GM19035 (cell line): ENCODE measurements at regions not wholly inside any gene's neighbourhood (a gene's known extent, or its start where the extent isn't known, plus 50 kb on each side); places are given as distances from the start of the nearest gene placed in this dataset.

ENCODE experiments used
- ATAC-seq: cut with Tn5 transposase; IDR thresholded peaks from one replicate; pipeline ENCODE4 v1.9.1; 2021; ENCODE audit not compliant: unreplicated experiment

- no peak for ATAC-seq
These were observed 604.3 kb downstream of the TAFA4 start for GRCh38 chr3:68328049-68328448.

DNA sequence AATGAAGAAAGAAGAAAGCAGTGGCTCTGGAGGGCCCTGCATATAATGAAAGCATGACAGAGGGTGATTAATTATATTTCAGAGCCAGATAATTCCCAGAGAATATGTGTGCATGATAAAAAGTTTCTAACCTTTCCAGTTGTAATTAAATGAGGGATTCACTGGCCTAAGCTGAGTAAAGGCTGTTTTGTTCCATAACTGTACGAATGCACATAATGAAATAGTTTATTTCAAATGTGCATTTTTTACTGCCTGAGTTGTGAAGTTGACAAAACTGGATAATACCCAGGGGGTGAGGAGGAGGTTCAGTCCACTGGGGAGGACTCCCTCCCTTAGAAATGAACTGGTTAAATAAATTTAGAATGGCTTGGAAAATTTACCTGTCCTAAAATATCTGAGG lies 616.4 kb downstream of the TAFA4 start:
- no peak for ATAC-seq

DNA sequence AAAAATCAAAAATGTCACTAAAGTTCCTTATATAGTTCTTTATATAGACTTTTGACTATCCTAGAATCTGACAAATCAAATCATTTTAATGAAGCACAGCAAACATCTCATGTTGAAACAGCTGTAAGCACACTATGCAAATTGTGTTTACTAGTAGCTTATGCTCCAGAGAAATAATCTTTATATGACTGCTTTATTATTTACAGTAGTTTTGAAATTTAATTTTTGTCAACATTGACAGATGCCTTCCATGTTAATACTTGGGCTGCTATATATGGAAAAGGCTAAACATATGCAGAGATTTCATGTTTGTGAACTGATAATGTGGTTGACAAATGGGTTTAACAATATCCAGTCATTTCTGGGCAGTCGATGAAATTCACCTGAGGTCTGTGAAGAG lies 616.8 kb downstream of the TAFA4 start:
- ATAC-seq, result no peak

GRCh38 chr3:68306571-68306970 lies 625.8 kb downstream of the TAFA4 start:
- ATAC-seq, result no peak

DNA sequence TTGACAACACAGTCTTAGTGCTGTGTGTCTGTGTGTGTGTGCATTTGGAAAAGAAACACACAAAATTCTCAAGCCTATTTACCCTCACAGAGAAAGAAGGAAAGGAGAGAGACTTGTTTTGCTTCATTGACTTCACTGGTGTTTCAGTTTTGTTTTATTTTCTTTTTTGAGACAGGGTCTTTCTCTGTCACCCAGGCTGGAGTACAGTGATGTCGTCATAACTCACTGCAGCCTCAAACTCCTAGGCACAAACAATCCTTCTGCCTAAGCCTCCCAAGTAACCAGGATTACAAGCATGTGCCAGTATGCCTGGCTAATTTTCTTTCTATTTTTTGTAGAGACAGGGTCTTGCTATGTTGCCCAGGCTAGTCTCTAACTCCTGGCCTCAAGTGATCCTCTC lies 636.9 kb downstream of the TAFA4 start:
- no peak for ATAC-seq

GRCh38 chr3:68290333-68290732 lies 635.9 kb upstream of the SUCLG2 start:
- ATAC-seq, result no peak

GRCh38 chr3:68288085-68288484 lies 633.7 kb upstream of the SUCLG2 start:
- no peak for ATAC-seq

- ATAC-seq, result no peak
These were observed 632.7 kb upstream of the SUCLG2 start for GRCh38 chr3:68287101-68287500.

DNA sequence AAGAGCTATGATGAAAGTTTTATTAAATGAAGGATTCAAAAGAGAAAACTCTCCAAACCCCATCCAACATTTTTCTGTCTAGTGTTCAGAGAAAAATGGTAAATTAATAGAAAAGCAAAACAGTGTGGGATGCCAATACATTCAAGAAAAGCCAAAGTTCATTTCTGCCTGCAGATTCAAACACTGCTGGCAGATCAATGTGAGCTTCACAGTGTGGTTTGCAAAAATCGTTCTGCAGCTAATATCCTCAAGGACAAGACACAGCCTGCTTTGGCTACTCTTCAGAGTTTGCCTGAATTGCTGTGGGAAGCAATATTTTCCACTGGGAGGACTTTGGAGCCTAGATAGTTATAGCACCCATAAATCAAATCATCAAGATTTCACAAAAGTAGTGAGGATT lies 619.9 kb upstream of the SUCLG2 start:
- no peak for ATAC-seq

DNA sequence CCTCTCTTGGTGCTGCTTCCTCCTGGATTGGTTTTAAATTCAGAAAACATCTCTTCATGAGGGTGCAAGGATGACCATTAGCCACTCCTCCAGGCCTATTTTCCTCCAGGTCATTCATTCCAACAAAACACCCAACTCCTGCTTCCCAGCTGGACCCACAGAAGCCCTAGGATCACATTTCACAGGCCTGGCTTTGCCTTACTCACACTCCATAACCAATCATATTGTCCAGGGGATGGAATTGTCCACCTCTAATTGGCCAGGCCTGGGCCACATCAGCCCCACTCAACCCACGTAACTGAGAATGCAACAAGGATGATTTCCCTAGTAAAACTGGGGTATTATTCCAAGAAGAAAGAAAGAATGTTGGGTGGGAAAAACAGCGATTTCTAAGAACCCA lies 616.7 kb upstream of the SUCLG2 start:
- no peak for ATAC-seq

DNA sequence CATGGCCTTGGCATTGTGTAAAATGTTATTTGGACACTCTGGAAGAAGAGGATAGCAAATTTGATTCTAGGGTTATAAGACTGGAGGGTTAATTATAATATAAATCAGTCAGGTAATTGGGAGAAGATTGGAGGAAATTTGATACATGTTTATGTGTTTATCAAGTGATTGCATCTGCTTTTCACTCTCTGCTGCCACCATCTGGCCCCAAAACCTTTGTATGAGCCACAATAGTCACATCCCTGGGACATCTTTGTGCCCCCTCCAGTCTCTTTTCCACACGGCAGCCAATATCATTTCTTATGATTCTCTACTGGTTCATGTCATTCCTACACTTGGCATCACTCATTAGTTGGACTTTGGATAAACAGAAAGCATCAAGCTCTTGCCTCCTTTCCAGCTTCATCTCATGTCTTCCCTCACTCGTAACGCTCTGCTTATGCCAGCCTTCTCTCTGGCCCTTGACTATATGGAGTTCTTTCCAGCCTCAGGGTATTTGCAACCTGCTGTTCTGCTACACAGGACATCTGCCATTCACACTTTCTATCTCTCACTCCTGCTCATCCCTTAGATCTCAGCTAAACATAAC lies 602.3 kb upstream of the SUCLG2 start:
- ATAC-seq, result no peak

DNA sequence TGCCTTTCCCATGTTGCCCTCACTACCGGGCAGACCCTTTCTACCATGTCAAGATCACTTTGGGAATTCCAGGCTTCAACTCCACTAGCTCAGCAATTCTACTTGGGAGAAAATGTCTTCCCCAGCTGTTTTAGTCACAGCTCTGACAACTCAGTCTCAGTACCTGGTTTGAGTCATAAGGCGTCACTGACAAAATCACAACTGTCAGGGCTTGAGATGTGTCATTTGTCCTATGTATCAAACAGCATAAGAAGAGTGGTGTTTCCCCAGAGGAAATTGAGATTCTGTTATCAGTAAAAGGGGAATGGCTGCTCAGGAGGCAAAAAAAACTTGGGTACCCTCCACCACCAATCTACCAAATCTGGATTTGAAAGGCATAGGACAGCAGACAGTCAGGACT lies 594.9 kb upstream of the SUCLG2 start:
- no peak for ATAC-seq

DNA sequence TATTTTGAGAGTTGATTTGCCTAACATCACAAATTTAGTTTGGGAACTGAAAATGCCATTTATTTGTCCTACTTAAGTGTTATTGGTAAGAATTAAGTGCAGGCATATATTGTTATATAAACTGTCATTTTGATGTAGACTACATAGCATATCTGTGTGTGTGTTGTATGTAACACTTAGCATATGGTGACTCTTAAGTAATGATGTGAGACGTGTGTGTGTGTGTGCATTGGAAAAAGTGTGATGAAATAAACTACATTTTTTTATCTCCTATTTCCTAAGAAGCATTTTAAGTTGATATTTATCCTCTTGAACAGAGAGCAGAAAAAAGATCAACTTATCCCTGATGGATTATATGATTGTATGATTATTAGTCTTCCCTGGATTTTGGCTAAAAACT lies 588.2 kb upstream of the SUCLG2 start:
- ATAC-seq, result no peak

GRCh38 chr3:68239542-68239941 lies 585.1 kb upstream of the SUCLG2 start:
- ATAC-seq, result no peak

DNA sequence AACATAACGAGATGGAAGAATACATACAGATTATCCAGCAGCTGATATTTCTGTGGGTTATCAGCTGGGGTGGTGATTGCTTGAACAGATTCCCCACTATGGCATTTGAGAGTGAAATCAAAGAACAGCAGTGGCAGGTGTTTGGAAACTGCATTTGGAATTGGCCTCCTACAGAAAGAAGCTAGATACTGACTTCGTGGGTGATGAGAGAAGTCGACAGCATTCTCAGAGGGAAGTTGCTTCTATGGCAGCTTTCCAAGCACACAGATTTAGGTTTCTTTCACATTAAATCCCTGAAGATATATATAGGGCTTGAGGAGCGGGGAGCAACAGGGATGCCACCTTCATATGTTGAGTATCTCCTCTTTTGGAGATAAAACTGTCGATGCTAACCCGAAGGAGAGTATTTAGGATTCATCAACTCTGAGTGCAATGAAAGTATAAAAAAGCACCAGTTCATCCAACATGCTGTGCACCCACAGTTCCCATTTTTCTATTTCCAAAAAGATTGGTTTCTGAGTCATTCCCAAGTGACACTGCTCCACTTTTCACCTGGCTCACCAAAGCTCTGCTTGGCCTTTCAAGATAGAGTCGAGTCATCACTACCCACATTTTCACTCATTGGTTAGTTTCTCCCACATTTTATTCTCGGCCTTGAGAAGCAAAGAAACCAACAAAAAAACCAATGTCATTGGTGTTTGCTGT lies 579.8 kb upstream of the SUCLG2 start:
- no peak for ATAC-seq

DNA sequence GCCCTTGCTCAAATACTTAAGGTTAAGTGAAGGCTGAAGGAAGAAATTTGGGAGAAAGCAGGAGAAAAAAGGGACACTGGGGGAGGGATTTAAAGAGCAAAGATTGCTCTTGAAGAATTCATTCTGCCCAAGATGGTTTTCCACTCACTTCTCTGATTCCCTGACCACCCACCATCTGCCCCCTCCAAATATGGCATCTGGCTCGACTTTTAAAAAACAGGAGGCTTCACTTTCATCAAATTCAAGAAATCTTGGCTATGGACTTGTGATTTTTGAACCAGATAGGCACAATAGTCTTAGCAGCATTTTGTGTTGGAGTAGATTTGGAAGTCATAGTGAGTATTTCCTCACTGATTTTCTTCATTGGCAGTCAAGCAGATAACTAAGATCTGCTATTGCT lies 574.4 kb upstream of the SUCLG2 start:
- no peak for ATAC-seq

DNA sequence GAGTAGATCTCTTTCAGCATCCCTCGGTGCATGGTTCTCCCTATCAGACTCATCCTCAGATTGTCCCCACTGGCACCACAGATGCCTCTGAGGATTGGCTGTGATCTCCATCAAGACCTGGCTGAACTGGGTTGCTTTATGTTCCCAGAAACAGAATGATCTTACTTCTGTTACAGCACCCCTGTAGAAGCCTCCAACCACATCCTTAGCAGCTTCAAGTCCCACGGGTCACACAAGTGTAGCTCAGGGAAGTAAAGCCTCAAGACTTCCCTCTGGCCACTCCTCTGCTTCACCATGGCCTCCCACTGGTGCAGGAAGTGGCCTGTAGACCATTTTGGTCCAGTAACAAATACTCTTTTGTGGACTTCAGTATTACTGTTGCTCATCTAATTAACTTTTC lies 566.4 kb upstream of the SUCLG2 start:
- no peak for ATAC-seq

GRCh38 chr3:68211637-68212036 lies 557.2 kb upstream of the SUCLG2 start:
- no peak for ATAC-seq

- no peak for ATAC-seq
These were observed 556.2 kb upstream of the SUCLG2 start for GRCh38 chr3:68210635-68211034.

DNA sequence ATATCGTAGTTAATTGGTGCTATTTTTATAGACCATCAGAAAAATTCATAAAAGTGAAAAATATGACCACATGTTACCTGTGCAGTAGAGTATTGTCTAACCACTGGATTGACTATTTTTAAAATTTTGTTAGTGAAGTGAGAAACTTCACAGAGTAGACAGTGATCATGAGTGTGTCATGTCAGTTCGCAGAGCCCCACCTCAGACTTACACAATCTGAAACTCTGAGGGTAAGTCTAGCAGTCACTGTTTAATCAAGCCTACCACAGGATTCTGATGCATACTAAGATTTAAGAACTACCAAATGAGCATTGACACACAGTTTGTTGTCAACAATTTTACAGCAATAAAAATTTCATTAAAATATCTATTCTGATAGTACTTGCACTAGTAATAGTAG lies 552.9 kb upstream of the SUCLG2 start:
- ATAC-seq, result no peak

GRCh38 chr3:68206524-68207117 lies 552.2 kb upstream of the SUCLG2 start:
- no peak for ATAC-seq

DNA sequence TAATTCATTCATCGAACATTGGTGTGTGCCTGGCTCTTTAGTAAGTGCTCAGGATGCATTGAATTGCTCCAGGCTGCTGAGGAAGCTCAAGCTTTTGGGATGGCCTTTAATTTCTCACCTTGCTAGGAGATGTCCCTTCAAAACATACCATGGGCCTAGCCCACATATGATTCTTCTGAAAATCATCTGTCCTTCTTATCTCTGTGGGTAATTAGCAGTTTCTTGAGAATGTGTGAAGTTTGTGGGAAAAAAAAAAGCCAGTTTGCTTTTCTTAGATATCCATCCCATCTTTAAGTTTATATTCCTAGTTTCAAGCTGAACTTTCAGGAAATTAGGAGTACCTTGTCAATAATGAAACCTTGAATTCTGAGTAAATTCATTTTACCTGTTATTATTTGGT lies 532.3 kb upstream of the SUCLG2 start:
- ATAC-seq, result no peak

- ATAC-seq, result no peak
These were observed 522.2 kb upstream of the SUCLG2 start for GRCh38 chr3:68176600-68176999.
